ENCODE measurements at regions not wholly inside any gene's neighbourhood (a gene's known extent, or its start where the extent isn't known, plus 50 kb on each side); places are given as distances from the start of the nearest gene placed in this dataset.
"Not testable (repeated sequence)": the region's sequence is repeated elsewhere in the genome, so short reads cannot be mapped to it uniquely, and the experiment has no call there.

GRCh38 chr14:38546932-38547551, 291.1 kb upstream of the CLEC14A start:
- Histone ChIP-seq H3K27me3 (no peaks in the 10 kb centered on the region), H3K27ac (no peak overlapping the region), H3K4me1 (no peaks in the 10 kb centered on the region), H3K9me3 (no peaks in the 10 kb centered on the region), H3K4me3 (no peak overlapping the region), H3K36me3 (no peaks in the 10 kb centered on the region)
- no peak for ATAC-seq
- intact Hi-C loops (cut with DNase I), result no loop called here
- TF ChIP-seq CTCF (IDR thresholded peaks at IDR 0.05), result no peak
- no peak for DNase-seq

- Histone ChIP-seq H3K36me3 (no peaks in the 10 kb centered on the region), H3K27me3 (no peaks in the 10 kb centered on the region), H3K4me1 (no peaks in the 10 kb centered on the region), H3K4me3 (no peak overlapping the region), H3K9me3 (no peaks in the 10 kb centered on the region), H3K27ac (no peak overlapping the region)
- intact Hi-C loops (cut with DNase I), result no loop called here
- no peak for TF ChIP-seq CTCF (IDR thresholded peaks at IDR 0.05)
- no peak for ATAC-seq
- no peak for DNase-seq
Measured at GRCh38 chr14:38544776-38545175, 288.9 kb upstream of the CLEC14A start.

GRCh38 chr14:38543851-38544250, 288.0 kb upstream of the CLEC14A start:
- H3K4me1 ChIP-seq; intact Hi-C loops (cut with DNase I); H3K27me3 ChIP-seq; H3K9me3 ChIP-seq; H3K27ac ChIP-seq; H3K36me3 ChIP-seq; DNase-seq; ATAC-seq; H3K4me3 ChIP-seq: not testable (repeated sequence)

- H3K4me1 ChIP-seq; H3K36me3 ChIP-seq; H3K4me3 ChIP-seq; H3K9me3 ChIP-seq; intact Hi-C loops (cut with DNase I); ATAC-seq; DNase-seq; H3K27ac ChIP-seq; H3K27me3 ChIP-seq: not testable (repeated sequence)
Measured at GRCh38 chr14:38538053-38538452, 282.2 kb upstream of the CLEC14A start.

GRCh38 chr14:38536376-38537038, 280.6 kb upstream of the CLEC14A start:
- no peak for ATAC-seq
- intact Hi-C loops (cut with DNase I), result no loop called here

GRCh38 chr14:38528582-38528981, 272.7 kb upstream of the CLEC14A start:
- Histone ChIP-seq H3K4me3 (no peak overlapping the region), H3K27me3 (no peaks in the 10 kb centered on the region), H3K9me3 (peaks cover 0 to 2% of the 10 kb centered on the region in 2 donors), H3K36me3 (no peaks in the 10 kb centered on the region), H3K27ac (no peak overlapping the region), H3K4me1 (no peaks in the 10 kb centered on the region)
- ATAC-seq (no peak), DNase-seq (no peak)
- no peak for TF ChIP-seq CTCF (IDR thresholded peaks at IDR 0.05)
- intact Hi-C loops (cut with DNase I), result no loop called here

More at GRCh38 chr14:38536376-38537038, 280.6 kb upstream of the CLEC14A start:
- no peak for DNase-seq
- Histone ChIP-seq H3K9me3 (no peaks in the 10 kb centered on the region), H3K4me3 (no peak overlapping the region), H3K36me3 (no peaks in the 10 kb centered on the region), H3K27ac (no peak overlapping the region), H3K27me3 (no peaks in the 10 kb centered on the region), H3K4me1 (no peaks in the 10 kb centered on the region)
- TF ChIP-seq CTCF (IDR thresholded peaks at IDR 0.05), result no peak

Data from left lung (tissue), 4 donors.